ENCODE measurements at regions not wholly inside any gene's neighbourhood (a gene's known extent, or its start where the extent isn't known, plus 50 kb on each side); places are given as distances from the start of the nearest gene placed in this dataset.

DNA sequence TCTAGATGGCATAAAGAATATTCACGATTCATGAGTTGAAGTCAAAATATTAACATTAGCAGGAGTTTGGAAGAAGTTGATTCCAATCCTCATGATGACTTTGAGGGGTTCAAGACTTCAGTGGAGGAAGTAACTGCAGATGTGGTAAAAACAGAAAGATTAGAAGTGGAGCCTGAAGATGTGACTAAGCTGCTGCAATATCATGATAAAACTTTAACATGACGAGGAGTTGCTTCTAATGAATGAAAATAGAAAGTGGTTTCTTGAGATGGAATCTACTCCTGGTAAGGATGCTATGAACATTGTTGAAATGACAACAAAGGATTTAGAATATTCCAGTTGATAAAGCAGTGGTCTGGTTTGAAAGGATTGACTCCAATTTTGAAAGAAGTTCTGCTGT, 70.1 kb upstream of the TMLHE start:
- no peak for TF ChIP-seq CTCF (IDR thresholded peaks at IDR 0.05)
- TF ChIP-seq, protein P1, sequence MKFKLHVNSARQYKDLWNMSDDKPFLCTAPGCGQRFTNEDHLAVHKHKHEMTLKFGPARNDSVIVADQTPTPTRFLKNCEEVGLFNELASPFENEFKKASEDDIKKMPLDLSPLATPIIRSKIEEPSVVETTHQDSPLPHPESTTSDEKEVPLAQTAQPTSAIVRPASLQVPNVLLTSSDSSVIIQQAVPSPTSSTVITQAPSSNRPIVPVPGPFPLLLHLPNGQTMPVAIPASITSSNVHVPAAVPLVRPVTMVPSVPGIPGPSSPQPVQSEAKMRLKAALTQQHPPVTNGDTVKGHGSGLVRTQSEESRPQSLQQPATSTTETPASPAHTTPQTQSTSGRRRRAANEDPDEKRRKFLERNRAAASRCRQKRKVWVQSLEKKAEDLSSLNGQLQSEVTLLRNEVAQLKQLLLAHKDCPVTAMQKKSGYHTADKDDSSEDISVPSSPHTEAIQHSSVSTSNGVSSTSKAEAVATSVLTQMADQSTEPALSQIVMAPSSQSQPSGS (CRISPR knock-in tag; IDR thresholded peaks at IDR 0.05; ENCODE audit: borderline replicate concordance, low read depth), result no peak
- TF ChIP-seq CREB1 (CRISPR knock-in tag; IDR thresholded peaks at IDR 0.05), result no peak
- no peak for TF ChIP-seq SP1 (CRISPR knock-in tag; conservative IDR thresholded peaks at IDR 0.05)
- TF ChIP-seq IRF2 (CRISPR knock-in tag; IDR thresholded peaks at IDR 0.05; ENCODE audit: borderline replicate concordance, low read depth), result no peak
- TF ChIP-seq ESRRA (CRISPR knock-in tag; IDR thresholded peaks at IDR 0.05; ENCODE audit: borderline replicate concordance), result no peak

Measured in WTC11 (cell line).